Neuron (in vitro differentiated cells): ENCODE measurements at regions not wholly inside any gene's neighbourhood (a gene's known extent, or its start where the extent isn't known, plus 50 kb on each side); places are given as distances from the start of the nearest gene placed in this dataset.
"Not testable (repeated sequence)": the region's sequence is repeated elsewhere in the genome, so short reads cannot be mapped to it uniquely, and the experiment has no call there.

Experiments
- H2AFZ ChIP-seq: one replicate; pipeline ENCODE4 v1.6.1; 2013; ENCODE audit warnings: low read depth, mild to moderate bottlenecking, inconsistent platforms, low read length, moderate library complexity
- H3K27me3 ChIP-seq: one replicate; pipeline ENCODE4 v1.6.1; 2013; ENCODE audit warnings: low read length; ENCODE audit not compliant: insufficient read depth
- H3K36me3 ChIP-seq: one replicate; pipeline ENCODE4 v1.6.1; 2013; ENCODE audit warnings: low read length; ENCODE audit not compliant: insufficient read depth
- H3K4me1 ChIP-seq: one replicate; pipeline ENCODE4 v1.6.1; 2013; ENCODE audit warnings: low read length; ENCODE audit not compliant: insufficient read depth
- H3K4me3 ChIP-seq: 2 replicates; pipeline ENCODE4 v1.5.1; 2013; ENCODE audit warnings: mild to moderate bottlenecking, low read length, moderate library complexity
- H3K9me3 ChIP-seq: one replicate; pipeline ENCODE4 v1.6.1; 2013; ENCODE audit warnings: low read length

- Histone ChIP-seq H3K9me3 (no peaks in the 10 kb centered on the region), H3K4me1 (no peaks in the 10 kb centered on the region), H2AFZ (no peak overlapping the region), H3K36me3 (no peaks in the 10 kb centered on the region), H3K4me3 (no peak overlapping the region), H3K27me3 (no peaks in the 10 kb centered on the region)
These were observed 154.4 kb upstream of the STMND1 start for GRCh38 chr6:16947375-16948015.

GRCh38 chr6:16944596-16944995 is 157.3 kb upstream of the STMND1 start:
- no peak overlapping the region for H3K4me3 ChIP-seq
- H3K27me3 ChIP-seq: peaks cover 3% of the 10 kb centered on the region
- H3K36me3 ChIP-seq: no peaks in the 10 kb centered on the region
- H3K4me1 ChIP-seq: no peaks in the 10 kb centered on the region
- H2AFZ ChIP-seq: no peak overlapping the region
- H3K9me3 ChIP-seq: no peaks in the 10 kb centered on the region

- Histone ChIP-seq H3K4me3 (no peak overlapping the region), H2AFZ (no peak overlapping the region), H3K4me1 (no peaks in the 10 kb centered on the region)
These were observed 162.0 kb upstream of the STMND1 start for GRCh38 chr6:16939839-16940238.

GRCh38 chr6:16939351-16939750 is 162.5 kb upstream of the STMND1 start:
- H3K27me3 ChIP-seq: peaks cover 3% of the 10 kb centered on the region
- no peak overlapping the region for H2AFZ ChIP-seq
- no peak overlapping the region for H3K4me3 ChIP-seq
- H3K4me1 ChIP-seq: no peaks in the 10 kb centered on the region
- H3K9me3 ChIP-seq: no peaks in the 10 kb centered on the region
- H3K36me3 ChIP-seq: no peaks in the 10 kb centered on the region

More at GRCh38 chr6:16939839-16940238, 162.0 kb upstream of the STMND1 start:
- no peaks in the 10 kb centered on the region for H3K9me3 ChIP-seq
- peaks cover 3% of the 10 kb centered on the region for H3K27me3 ChIP-seq
- no peaks in the 10 kb centered on the region for H3K36me3 ChIP-seq

- Histone ChIP-seq H3K9me3 (no peaks in the 10 kb centered on the region), H3K4me3 (no peak overlapping the region), H3K4me1 (no peaks in the 10 kb centered on the region), H3K27me3 (peaks cover 3% of the 10 kb centered on the region), H3K36me3 (no peaks in the 10 kb centered on the region), H2AFZ (no peak overlapping the region)
These were observed 165.0 kb upstream of the STMND1 start for GRCh38 chr6:16936893-16937292.

GRCh38 chr6:16933961-16934360 is 167.9 kb upstream of the STMND1 start:
- no peaks in the 10 kb centered on the region for H3K27me3 ChIP-seq
- no peaks in the 10 kb centered on the region for H3K9me3 ChIP-seq
- H3K4me3 ChIP-seq: no peak overlapping the region
- no peaks in the 10 kb centered on the region for H3K36me3 ChIP-seq
- H3K4me1 ChIP-seq: no peaks in the 10 kb centered on the region
- H2AFZ ChIP-seq: no peak overlapping the region

- Histone ChIP-seq H3K4me3 (no peak overlapping the region), H3K27me3 (no peaks in the 10 kb centered on the region), H2AFZ (no peak overlapping the region), H3K9me3 (no peaks in the 10 kb centered on the region), H3K4me1 (no peaks in the 10 kb centered on the region), H3K36me3 (no peaks in the 10 kb centered on the region)
These were observed 168.3 kb upstream of the STMND1 start for GRCh38 chr6:16933532-16933931.

GRCh38 chr6:16932920-16933319 is 168.9 kb upstream of the STMND1 start:
- no peak overlapping the region for H2AFZ ChIP-seq
- H3K9me3 ChIP-seq: no peaks in the 10 kb centered on the region
- H3K36me3 ChIP-seq: no peaks in the 10 kb centered on the region
- H3K4me1 ChIP-seq: no peaks in the 10 kb centered on the region
- H3K27me3 ChIP-seq: no peaks in the 10 kb centered on the region
- no peak overlapping the region for H3K4me3 ChIP-seq

- not testable (repeated sequence) for H2AFZ ChIP-seq, H3K4me1 ChIP-seq, H3K36me3 ChIP-seq, H3K27me3 ChIP-seq, H3K4me3 ChIP-seq, H3K9me3 ChIP-seq
These were observed 169.8 kb upstream of the ATXN1 start for GRCh38 chr6:16931079-16931478.

- Histone ChIP-seq H2AFZ (no peak overlapping the region), H3K4me1 (no peaks in the 10 kb centered on the region), H3K4me3 (no peak overlapping the region), H3K27me3 (no peaks in the 10 kb centered on the region), H3K9me3 (no peaks in the 10 kb centered on the region), H3K36me3 (no peaks in the 10 kb centered on the region)
These were observed 169.2 kb upstream of the ATXN1 start for GRCh38 chr6:16930432-16930831.

GRCh38 chr6:16929809-16930208 is 168.5 kb upstream of the ATXN1 start:
- H3K36me3 ChIP-seq: no peaks in the 10 kb centered on the region
- H3K9me3 ChIP-seq: no peaks in the 10 kb centered on the region
- H2AFZ ChIP-seq: no peak overlapping the region
- H3K4me3 ChIP-seq: no peak overlapping the region
- H3K27me3 ChIP-seq: no peaks in the 10 kb centered on the region
- no peaks in the 10 kb centered on the region for H3K4me1 ChIP-seq

- no peaks in the 10 kb centered on the region for H3K27me3 ChIP-seq
- H3K4me1 ChIP-seq: no peaks in the 10 kb centered on the region
- H3K9me3 ChIP-seq: no peaks in the 10 kb centered on the region
- H3K4me3 ChIP-seq: no peak overlapping the region
- no peak overlapping the region for H2AFZ ChIP-seq
- H3K36me3 ChIP-seq: no peaks in the 10 kb centered on the region
These were observed 167.1 kb upstream of the ATXN1 start for GRCh38 chr6:16928387-16928786.

GRCh38 chr6:16927205-16927604 is 165.9 kb upstream of the ATXN1 start:
- Histone ChIP-seq H3K27me3 (no peaks in the 10 kb centered on the region), H3K36me3 (no peaks in the 10 kb centered on the region), H3K9me3 (no peaks in the 10 kb centered on the region), H3K4me3 (no peak overlapping the region), H2AFZ (no peak overlapping the region), H3K4me1 (no peaks in the 10 kb centered on the region)

- H3K36me3 ChIP-seq: no peaks in the 10 kb centered on the region
- H3K27me3 ChIP-seq: no peaks in the 10 kb centered on the region
- no peaks in the 10 kb centered on the region for H3K9me3 ChIP-seq
- H3K4me1 ChIP-seq: no peaks in the 10 kb centered on the region
- no peak overlapping the region for H3K4me3 ChIP-seq
- H2AFZ ChIP-seq: no peak overlapping the region
These were observed 164.2 kb upstream of the ATXN1 start for GRCh38 chr6:16925461-16925860.
